ENCODE measurements at regions not wholly inside any gene's neighbourhood (a gene's known extent, or its start where the extent isn't known, plus 50 kb on each side); places are given as distances from the start of the nearest gene placed in this dataset.
A peak's percentile ranks its signal among the peaks of the same experiment; 100 is the strongest.

GRCh38 chr3:25235031-25235430 is 193.0 kb upstream of the RARB start:
- no peak for DNase-seq

GRCh38 chr3:25235466-25235865 is 192.6 kb upstream of the RARB start:
- no peak for DNase-seq

- no peak for DNase-seq
Measured at GRCh38 chr3:25237602-25238001, 190.5 kb upstream of the RARB start.

GRCh38 chr3:25239042-25239441 is 189.0 kb upstream of the RARB start:
- no peak for DNase-seq

- DNase-seq, result no peak
Measured at GRCh38 chr3:25246913-25247312, 181.2 kb upstream of the RARB start.

GRCh38 chr3:25252291-25252690 is 175.8 kb upstream of the RARB start:
- DNase-seq, result no peak

- DNase-seq, result peak; percentile 50
Measured at GRCh38 chr3:25257026-25257425, 171.0 kb upstream of the RARB start.

GRCh38 chr3:25259871-25260270 is 168.2 kb upstream of the RARB start:
- DNase-seq, result no peak

GRCh38 chr3:25262322-25262721 is 165.7 kb upstream of the RARB start:
- DNase-seq, result no peak

GRCh38 chr3:25265284-25265683 is 162.8 kb upstream of the RARB start:
- DNase-seq, result no peak

GRCh38 chr3:25266677-25267076 is 161.4 kb upstream of the RARB start:
- DNase-seq, result no peak

- DNase-seq, result no peak
Measured at GRCh38 chr3:25272090-25272489, 156.0 kb upstream of the RARB start.

GRCh38 chr3:25273582-25274171 is 154.4 kb upstream of the RARB start:
- no peak for DNase-seq

GRCh38 chr3:25277503-25277902 is 150.6 kb upstream of the RARB start:
- no peak for DNase-seq

- no peak for DNase-seq
Measured at GRCh38 chr3:25281041-25281731, 146.9 kb upstream of the RARB start.

GRCh38 chr3:25281732-25282126 is 146.3 kb upstream of the RARB start:
- DNase-seq, result no peak

GRCh38 chr3:25283613-25284012 is 144.4 kb upstream of the RARB start:
- no peak for DNase-seq

GRCh38 chr3:25284249-25284648 is 143.8 kb upstream of the RARB start:
- DNase-seq, result no peak

GRCh38 chr3:25287291-25287884 is 140.7 kb upstream of the RARB start:
- no peak for DNase-seq

GRCh38 chr3:25288413-25288812 is 139.7 kb upstream of the RARB start:
- no peak for DNase-seq

- no peak for DNase-seq
Measured at GRCh38 chr3:25289156-25289555, 138.9 kb upstream of the RARB start.

GRCh38 chr3:25289663-25290062 is 138.4 kb upstream of the RARB start:
- DNase-seq, result no peak

GRCh38 chr3:25291481-25291905 is 136.6 kb upstream of the RARB start:
- no peak for DNase-seq

GRCh38 chr3:25292036-25292435 is 136.0 kb upstream of the RARB start:
- DNase-seq, result no peak

Data from skin of body (tissue), 1 donor.